ENCODE measurements at regions not wholly inside any gene's neighbourhood (a gene's known extent, or its start where the extent isn't known, plus 50 kb on each side); places are given as distances from the start of the nearest gene placed in this dataset.

DNA sequence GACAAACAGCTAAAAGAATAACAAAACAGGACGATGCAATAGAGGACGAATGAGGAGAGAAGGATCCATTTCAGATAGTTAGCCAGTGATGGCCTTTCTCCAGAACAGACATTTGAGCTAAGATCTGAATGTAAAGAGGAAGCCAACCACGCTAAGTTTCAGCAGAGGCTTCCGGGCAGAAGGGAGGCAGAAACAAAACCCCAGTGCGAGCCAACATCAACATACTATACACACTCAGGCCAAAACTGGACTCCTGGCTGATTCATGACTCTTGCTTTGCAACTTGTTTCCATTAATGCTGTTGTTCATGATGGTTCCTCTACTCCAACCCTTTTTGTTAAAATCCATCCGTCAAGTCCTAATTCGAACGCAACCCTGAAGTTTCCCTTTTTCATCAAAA, 730.3 kb downstream of the TRIML1 start:
- H3K4me1 ChIP-seq (ENCODE audit: control insufficient read depth, low read length): no peaks in the 10 kb centered on the region
- H3K4me2 ChIP-seq (ENCODE audit: low read length): no peak overlapping the region
- no peak overlapping the region for H3K4me3 ChIP-seq (ENCODE audit: low read length)
- no peaks in the 10 kb centered on the region for H3K36me3 ChIP-seq (ENCODE audit: control insufficient read depth, low read length)
- no peak overlapping the region for H3K27ac ChIP-seq (ENCODE audit: low read depth, low read length)
- TF ChIP-seq EZH2phosphoT487 (IDR thresholded peaks at IDR 0.05; ENCODE audit: borderline replicate concordance, low read length): no peak
- TF ChIP-seq, protein P1, sequence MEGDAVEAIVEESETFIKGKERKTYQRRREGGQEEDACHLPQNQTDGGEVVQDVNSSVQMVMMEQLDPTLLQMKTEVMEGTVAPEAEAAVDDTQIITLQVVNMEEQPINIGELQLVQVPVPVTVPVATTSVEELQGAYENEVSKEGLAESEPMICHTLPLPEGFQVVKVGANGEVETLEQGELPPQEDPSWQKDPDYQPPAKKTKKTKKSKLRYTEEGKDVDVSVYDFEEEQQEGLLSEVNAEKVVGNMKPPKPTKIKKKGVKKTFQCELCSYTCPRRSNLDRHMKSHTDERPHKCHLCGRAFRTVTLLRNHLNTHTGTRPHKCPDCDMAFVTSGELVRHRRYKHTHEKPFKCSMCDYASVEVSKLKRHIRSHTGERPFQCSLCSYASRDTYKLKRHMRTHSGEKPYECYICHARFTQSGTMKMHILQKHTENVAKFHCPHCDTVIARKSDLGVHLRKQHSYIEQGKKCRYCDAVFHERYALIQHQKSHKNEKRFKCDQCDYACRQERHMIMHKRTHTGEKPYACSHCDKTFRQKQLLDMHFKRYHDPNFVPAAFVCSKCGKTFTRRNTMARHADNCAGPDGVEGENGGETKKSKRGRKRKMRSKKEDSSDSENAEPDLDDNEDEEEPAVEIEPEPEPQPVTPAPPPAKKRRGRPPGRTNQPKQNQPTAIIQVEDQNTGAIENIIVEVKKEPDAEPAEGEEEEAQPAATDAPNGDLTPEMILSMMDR (IDR thresholded peaks at IDR 0.05; ENCODE audit: low read depth, low read length, poor library complexity, severe bottlenecking): no peak
- H3K9me2 ChIP-seq (replicated peaks; ENCODE audit: control insufficient read depth, low read length): no peaks in the 10 kb centered on the region
- no peaks in the 10 kb centered on the region for H3F3A ChIP-seq (ENCODE audit: control insufficient read depth, insufficient read depth)
- H4K20me1 ChIP-seq (ENCODE audit: control insufficient read depth, insufficient read depth, low read depth, low read length): no peaks in the 10 kb centered on the region
- peaks cover 3% of the 10 kb centered on the region for H3K9me3 ChIP-seq (ENCODE audit: control insufficient read depth, insufficient read depth, low read length)
- no peaks in the 10 kb centered on the region for H3K27me3 ChIP-seq (ENCODE audit: control insufficient read depth, low read length)
- H3K79me2 ChIP-seq (ENCODE audit: control insufficient read depth, low read length): no peaks in the 10 kb centered on the region

DNA sequence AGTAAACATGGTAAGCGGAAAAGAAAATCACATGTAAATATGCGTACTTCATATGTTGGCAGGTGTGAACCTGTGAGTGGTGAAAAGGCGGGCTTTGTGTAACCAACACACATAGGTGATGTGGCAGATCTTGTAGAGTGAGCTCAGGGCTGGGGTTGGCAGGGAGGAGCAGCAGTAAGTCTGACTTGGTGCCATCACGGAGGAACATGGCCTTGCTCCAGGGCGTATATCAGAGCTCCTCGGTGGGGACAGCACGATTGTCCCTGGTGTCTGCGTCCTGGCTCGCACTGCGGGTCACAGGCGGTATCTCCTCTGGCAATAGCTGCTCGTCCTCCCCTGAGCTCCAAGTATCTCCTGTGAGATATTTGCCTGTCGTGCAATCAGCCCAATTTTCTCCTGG, 733.6 kb downstream of the TRIML1 start:
- Histone ChIP-seq H3F3A (ENCODE audit: control insufficient read depth, insufficient read depth) (no peaks in the 10 kb centered on the region), H3K27ac (ENCODE audit: low read depth, low read length) (no peak overlapping the region), H3K79me2 (ENCODE audit: control insufficient read depth, low read length) (no peaks in the 10 kb centered on the region), H3K9me2 (replicated peaks; ENCODE audit: control insufficient read depth, low read length) (no peaks in the 10 kb centered on the region), H3K9me3 (ENCODE audit: control insufficient read depth, insufficient read depth, low read length) (peaks cover 3% of the 10 kb centered on the region), H3K4me2 (ENCODE audit: low read length) (no peak overlapping the region), H3K27me3 (ENCODE audit: control insufficient read depth, low read length) (no peaks in the 10 kb centered on the region), H3K4me1 (ENCODE audit: control insufficient read depth, low read length) (no peaks in the 10 kb centered on the region), H3K36me3 (ENCODE audit: control insufficient read depth, low read length) (no peaks in the 10 kb centered on the region), H4K20me1 (ENCODE audit: control insufficient read depth, insufficient read depth, low read depth, low read length) (no peaks in the 10 kb centered on the region), H3K4me3 (ENCODE audit: low read length) (no peak overlapping the region)
- TF ChIP-seq, protein P1 (IDR thresholded peaks at IDR 0.05; ENCODE audit: low read depth, low read length, poor library complexity, severe bottlenecking): no peak
- no peak for TF ChIP-seq EZH2phosphoT487 (IDR thresholded peaks at IDR 0.05; ENCODE audit: borderline replicate concordance, low read length)

GRCh38 chr4:188876881-188877280, 737.6 kb downstream of the TRIML1 start:
- Histone ChIP-seq H3K9me2 (replicated peaks; ENCODE audit: control insufficient read depth, low read length) (no peaks in the 10 kb centered on the region), H3K27ac (ENCODE audit: low read depth, low read length) (no peak overlapping the region), H3F3A (ENCODE audit: control insufficient read depth, insufficient read depth) (no peaks in the 10 kb centered on the region), H3K4me1 (ENCODE audit: control insufficient read depth, low read length) (peaks cover 5% of the 10 kb centered on the region; the same call in 1 of the 2 replicates), H4K20me1 (ENCODE audit: control insufficient read depth, insufficient read depth, low read depth, low read length) (no peaks in the 10 kb centered on the region), H3K4me3 (ENCODE audit: low read length) (no peak overlapping the region), H3K27me3 (ENCODE audit: control insufficient read depth, low read length) (no peaks in the 10 kb centered on the region), H3K36me3 (ENCODE audit: control insufficient read depth, low read length) (no peaks in the 10 kb centered on the region), H3K9me3 (ENCODE audit: control insufficient read depth, insufficient read depth, low read length) (no peaks in the 10 kb centered on the region), H3K4me2 (ENCODE audit: low read length) (no peak overlapping the region), H3K79me2 (ENCODE audit: control insufficient read depth, low read length) (no peaks in the 10 kb centered on the region)
- no peak for TF ChIP-seq EZH2phosphoT487 (IDR thresholded peaks at IDR 0.05; ENCODE audit: borderline replicate concordance, low read length)
- TF ChIP-seq, protein P1 (IDR thresholded peaks at IDR 0.05; ENCODE audit: low read depth, low read length, poor library complexity, severe bottlenecking): no peak

Data from DOHH2 (cell line).